ENCODE measurements at regions not wholly inside any gene's neighbourhood (a gene's known extent, or its start where the extent isn't known, plus 50 kb on each side); places are given as distances from the start of the nearest gene placed in this dataset.
A peak's percentile ranks its signal among the peaks of the same experiment; 100 is the strongest.

DNA sequence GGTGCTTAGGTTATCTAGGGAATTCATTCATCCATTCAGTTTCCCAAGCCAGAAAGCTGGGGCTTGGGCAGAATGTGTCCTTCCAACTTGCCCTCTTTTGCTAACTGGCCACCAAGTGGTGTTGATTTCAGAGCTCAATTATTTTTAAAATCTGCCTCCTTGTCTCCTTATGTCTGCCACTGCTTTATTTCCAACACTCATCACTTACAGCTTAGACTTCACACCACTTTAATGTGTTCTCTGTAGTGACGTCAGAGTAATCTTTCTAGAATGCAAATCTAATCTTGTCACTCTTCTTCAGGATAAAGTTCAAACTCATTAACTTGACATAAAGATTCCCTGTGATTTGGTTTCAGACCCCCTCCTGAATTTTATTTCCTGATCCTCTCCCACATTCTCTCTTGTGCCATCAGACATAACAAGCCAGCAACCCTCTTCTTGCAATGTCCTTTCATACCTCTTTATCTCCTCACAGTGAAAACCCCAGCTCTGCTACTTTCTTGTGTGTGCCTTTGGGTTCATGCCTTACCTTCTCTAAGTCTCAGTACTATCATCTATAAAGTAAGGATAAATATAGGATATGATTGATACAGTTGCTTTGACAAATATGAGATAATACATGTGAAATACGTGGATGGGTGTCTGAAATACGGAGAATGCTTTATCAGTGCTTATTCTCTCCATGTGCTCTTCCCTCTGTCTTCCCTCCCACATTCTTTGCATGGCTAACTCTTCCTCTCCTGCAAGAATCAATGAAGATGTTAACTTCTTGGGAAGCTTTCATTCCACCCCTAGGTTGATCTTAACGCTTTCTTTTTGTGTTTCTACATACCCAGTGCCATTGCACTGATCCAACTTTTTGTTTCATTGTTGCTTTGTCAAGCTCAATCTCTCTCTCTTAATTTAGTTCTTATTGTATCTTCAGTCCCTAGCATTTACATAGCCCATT is 522.7 kb upstream of the FZD8 start:
- no peak overlapping the region for H2BK12ac ChIP-seq (ENCODE audit: low read depth, low read length)
- no peaks in the 10 kb centered on the region for H3K36me3 ChIP-seq (ENCODE audit: control insufficient read depth in 2 of 4, insufficient read depth in 4 of 4, low read length in 3 of 4)
- H4K20me1 ChIP-seq (replicated peaks in 1 of 2; ENCODE audit: control insufficient read depth in 1 of 2, insufficient read depth in 2 of 2, low read length in 2 of 2) = no peaks in the 10 kb centered on the region
- no peak overlapping the region for H2BK20ac ChIP-seq (ENCODE audit: low read length)
- no peaks in the 10 kb centered on the region for H3K27me3 ChIP-seq (replicated peaks in 1 of 4; ENCODE audit: control insufficient read depth in 3 of 4, extremely low read depth in 1 of 4, insufficient read depth in 3 of 4, low read length in 3 of 4)
- H2BK15ac ChIP-seq (ENCODE audit: low read length) = no peak overlapping the region
- no peak overlapping the region for H3K14ac ChIP-seq (ENCODE audit: insufficient read length)
- no peak overlapping the region for H3K27ac ChIP-seq (ENCODE audit: low read depth, low read length)
- ChIA-PET POLR2A (ENCODE audit: partially characterized antibody) (no interaction called here), CTCF (ENCODE audit: partially characterized antibody) (interaction anchor here (0.6 kb wide), 1 partner anchor 245 kb away, joined by 3 read pairs; no protein-coding TSS in a partner anchor)
- H3K23me2 ChIP-seq (ENCODE audit: low read depth, low read length) = no peaks in the 10 kb centered on the region
- no peak overlapping the region for H3K23ac ChIP-seq (ENCODE audit: insufficient read length)
- no peaks in the 10 kb centered on the region for H3K79me1 ChIP-seq (ENCODE audit: low read depth, low read length)
- H4K5ac ChIP-seq (ENCODE audit: insufficient read length, low read depth, low read length) = no peak overlapping the region
- no peak overlapping the region for H3K4ac ChIP-seq (replicated peaks; ENCODE audit: insufficient read length, low read depth, low read length)
- H3K79me2 ChIP-seq (ENCODE audit: control insufficient read depth in 1 of 2, insufficient read depth in 2 of 2, low read length in 2 of 2) = no peaks in the 10 kb centered on the region
- H3K4me2 ChIP-seq (ENCODE audit: insufficient read depth in 1 of 2, low read depth in 2 of 2, low read length in 2 of 2) = no peak overlapping the region
- H3K4me1 ChIP-seq (replicated peaks in 1 of 4; ENCODE audit: control insufficient read depth in 3 of 4, insufficient read depth in 4 of 4, low read length in 3 of 4) = peaks cover 0 to 2% (median 1%) of the 10 kb centered on the region in 4 experiments; a peak in 1 of 7 replicates
- no peak overlapping the region for H3K9ac ChIP-seq (replicated peaks in 1 of 4; ENCODE audit: extremely low read depth in 1 of 4, low read depth in 3 of 4, low read length in 3 of 4)
- no peak overlapping the region for H2AK5ac ChIP-seq (ENCODE audit: low read depth, low read length)
- H2BK5ac ChIP-seq (ENCODE audit: low read depth, low read length) = no peak overlapping the region
- H2AFZ ChIP-seq (ENCODE audit: low read length) = 0 out of 2 replicates have a peak overlapping the region, but pooled peaks have one; percentile 53
- FAIRE-seq = no peak
- 87% methylated on average over 4 of the region's 4 CpGs; no CpG with 5 or more reads in 1 of the 2 experiments for WGBS, 2 experiments (ENCODE audit: extremely low coverage in 1 of 2, insufficient coverage in 1 of 2, insufficient read length in 1 of 2, insufficient replicate concordance in 2 of 2, low coverage in 1 of 2, low lambda C conversion rate in 2 of 2, missing lambda C conversion rate in 1 of 2)
- H3K56ac ChIP-seq (replicated peaks; ENCODE audit: insufficient read length, low read depth, low read length) = no peak overlapping the region
- no peak overlapping the region for H4K8ac ChIP-seq (ENCODE audit: extremely low read depth, insufficient read depth, low read length)
- H3K18ac ChIP-seq (ENCODE audit: extremely low read depth, low read length) = no peak overlapping the region
- DNase-seq (ENCODE audit: low read depth in 1 of 2, low spot score in 2 of 2) = no peak
- H2BK120ac ChIP-seq (replicated peaks; ENCODE audit: low read depth, low read length) = no peak overlapping the region
- H4K91ac ChIP-seq (replicated peaks; ENCODE audit: insufficient read length, low read length) = no peak overlapping the region
- no peaks in the 10 kb centered on the region for H3K9me3 ChIP-seq (ENCODE audit: insufficient read depth in 2 of 2, low read depth in 1 of 2, low read length in 1 of 2)
- no peak overlapping the region for H3K4me3 ChIP-seq (ENCODE audit: extremely low read depth in 1 of 4, insufficient read depth in 2 of 4, low read depth in 3 of 4, low read length in 4 of 4)
- TF ChIP-seq CREB1 (IDR thresholded peaks at IDR 0.05) (no peak), RAD21 (IDR thresholded peaks at IDR 0.05 in 1 of 2, conservative IDR thresholded peaks at IDR 0.05 in 1 of 2; ENCODE audit: low read depth in 2 of 2, low read length in 2 of 2) (no peak), E2F6 (IDR thresholded peaks at IDR 0.05) (no peak), SP4 (IDR thresholded peaks at IDR 0.05; ENCODE audit: low read length) (no peak), CBX8 (IDR thresholded peaks at IDR 0.05; ENCODE audit: borderline replicate concordance, low read depth, low read length) (no peak), YY1 (IDR thresholded peaks at IDR 0.05; ENCODE audit: low read depth, low read length) (no peak), TAF7 (optimal IDR thresholded peaks at IDR 0.05; ENCODE audit: borderline replicate concordance, low read depth, low read length) (no peak), JUN (IDR thresholded peaks at IDR 0.05; ENCODE audit: low read depth, low read length) (no peak), SIN3A (conservative IDR thresholded peaks at IDR 0.05 in 1 of 2, IDR thresholded peaks at IDR 0.05 in 1 of 2; ENCODE audit: low read depth in 1 of 2, low read length in 2 of 2) (no peak), SUZ12 (IDR thresholded peaks at IDR 0.05; ENCODE audit: low read length) (no peak), CHD2 (IDR thresholded peaks at IDR 0.05; ENCODE audit: low read length) (no peak), FOSL1 (IDR thresholded peaks at IDR 0.05; ENCODE audit: insufficient read depth, low read depth, low read length) (no peak)
